CD14-positive monocyte (primary cell): ENCODE measurements at regions not wholly inside any gene's neighbourhood (a gene's known extent, or its start where the extent isn't known, plus 50 kb on each side); places are given as distances from the start of the nearest gene placed in this dataset.

Source experiments
- DNase-seq, 3 donors: peaks; one replicate each; pipeline ENCODE4 v3.0.0-alpha.2; 2011 to 2022
- H2AFZ ChIP-seq: 2 replicates; pipeline ENCODE4 v1.6.0; 2012; ENCODE audit warnings: mild to moderate bottlenecking, low read depth, low read length, inconsistent platforms; ENCODE audit not compliant: insufficient read depth, poor library complexity, severe bottlenecking
- H3K27ac ChIP-seq, 2 donors: 1 replicate in 1 of 2; 2 replicates in 1 of 2; pipeline ENCODE4 v1.5.1; 2012 to 2013; ENCODE audit warnings: low read length in 2 of 2, control low read depth in 1 of 2, inconsistent platforms in 1 of 2, low read depth in 1 of 2, mild to moderate bottlenecking in 1 of 2
- H3K27me3 ChIP-seq, 2 donors: one replicate each; pipeline versions ENCODE4 v1.6.0 to v1.6.1; 2011 to 2013; ENCODE audit warnings: low read length in 2 of 2; ENCODE audit not compliant: control insufficient read depth in 2 of 2, insufficient read depth in 2 of 2
- H3K36me3 ChIP-seq, 2 donors: replicated peaks in 1 of 2; 1 replicate in 1 of 2; 2 replicates in 1 of 2; pipeline versions ENCODE4 v1.5.1 to v1.6.1; 2012 to 2013; ENCODE audit warnings: low read length in 2 of 2, control low read depth in 1 of 2, inconsistent platforms in 1 of 2, mild to moderate bottlenecking in 1 of 2; ENCODE audit not compliant: insufficient read depth in 2 of 2, control insufficient read depth in 1 of 2
- H3K4me1 ChIP-seq, 2 donors: 1 replicate in 1 of 2; 2 replicates in 1 of 2; pipeline versions ENCODE4 v1.5.1 to v1.6.1; 2012 to 2013; ENCODE audit warnings: low read length in 2 of 2, control low read depth in 1 of 2, inconsistent platforms in 1 of 2, mild to moderate bottlenecking in 1 of 2, moderate library complexity in 1 of 2; ENCODE audit not compliant: insufficient read depth in 2 of 2, control insufficient read depth in 1 of 2
- H3K4me2 ChIP-seq: replicated peaks from 2 replicates; pipeline ENCODE3; 2012; ENCODE audit warnings: low read length, moderate library complexity, mild to moderate bottlenecking; ENCODE audit not compliant: poor library complexity, severe bottlenecking; ENCODE audit errors: extremely low read depth
- H3K4me3 ChIP-seq, 3 experiments: fragments of 200-600 bp in 1 of 3; sonication (generic) in 1 of 3; replicated peaks in 1 of 3; 1 replicate in 2 of 3; 2 replicates in 1 of 3; pipeline ENCODE4 v1.5.1; 2011 to 2013; ENCODE audit warnings: low read length in 3 of 3, mild to moderate bottlenecking in 3 of 3, control low read depth in 2 of 3, low read depth in 2 of 3, inconsistent platforms in 1 of 3, moderate library complexity in 1 of 3
- H3K79me2 ChIP-seq: 2 replicates; pipeline ENCODE4 v1.6.0; 2012; ENCODE audit warnings: mild to moderate bottlenecking, control low read depth, inconsistent platforms, low read length, moderate library complexity; ENCODE audit not compliant: insufficient read depth
- H3K9ac ChIP-seq: 2 replicates; pipeline ENCODE4 v1.6.0; 2017; ENCODE audit warnings: low read length, mild to moderate bottlenecking; ENCODE audit not compliant: insufficient read depth, poor library complexity, severe bottlenecking
- H3K9me3 ChIP-seq, 2 donors: replicated peaks in 1 of 2; 1 replicate in 1 of 2; 2 replicates in 1 of 2; pipeline versions ENCODE4 v1.5.1 to v1.6.1; 2012 to 2013; ENCODE audit warnings: low read length in 2 of 2, control low read depth in 1 of 2; ENCODE audit not compliant: control insufficient read depth in 1 of 2, insufficient read depth in 1 of 2
- H4K20me1 ChIP-seq: 2 replicates; pipeline ENCODE4 v1.6.0; 2012; ENCODE audit warnings: mild to moderate bottlenecking, low read length, control low read depth, moderate library complexity; ENCODE audit not compliant: insufficient read depth
- H3K27ac Mint-ChIP-seq, 7 donors: one replicate each; pipeline ENCODE4 v1.8.0; 2020; ENCODE audit warnings: mild to moderate bottlenecking in 7 of 7, mixed read lengths in 7 of 7, moderate library complexity in 6 of 7, inconsistent platforms in 2 of 7
- H3K27me3 Mint-ChIP-seq, 3 donors: one replicate each; pipeline ENCODE4 v1.8.0; 2021 to 2022; ENCODE audit warnings: low read depth in 3 of 3, mild to moderate bottlenecking in 3 of 3, mixed read lengths in 3 of 3, moderate library complexity in 3 of 3, inconsistent platforms in 1 of 3
- H3K36me3 Mint-ChIP-seq, 2 donors: one replicate each; pipeline ENCODE4 v1.8.0; 2020; ENCODE audit warnings: mixed read lengths in 2 of 2, inconsistent platforms in 1 of 2, mild to moderate bottlenecking in 1 of 2
- H3K4me1 Mint-ChIP-seq: one replicate; pipeline ENCODE4 v1.8.0; 2020; ENCODE audit warnings: mild to moderate bottlenecking, mixed read lengths
- H3K4me3 Mint-ChIP-seq, 2 donors: one replicate each; pipeline ENCODE4 v1.8.0; 2020; ENCODE audit warnings: mild to moderate bottlenecking in 2 of 2, mixed read lengths in 2 of 2, moderate library complexity in 1 of 2
- H3K9me3 Mint-ChIP-seq, 7 donors: one replicate each; pipeline ENCODE4 v1.8.0; 2020 to 2022; ENCODE audit warnings: mixed read lengths in 7 of 7, mild to moderate bottlenecking in 6 of 7, moderate library complexity in 6 of 7, inconsistent platforms in 2 of 7
- CTCF ChIP-seq: fragments of 200-600 bp; IDR thresholded peaks from one replicate; pipeline ENCODE4 v1.8.0; 2022; ENCODE audit warnings: antibody characterized with exemption, mild to moderate bottlenecking
- WGBS: methylation state at CpG from one replicate; pipeline ENCODE4 v1.1.5; 2013; ENCODE audit warnings: missing lambda C conversion rate; ENCODE audit not compliant: insufficient coverage; 5-methylcytosine and 5-hydroxymethylcytosine counted together
- intact Hi-C, 2 donors: fragments of 100-400 bp; cut with micrococcal nuclease; formaldehyde crosslinking; loops; one replicate each; pipeline versions ENCODE4 v1.15.0 to v1.15.1; 2023

- H3K4me1 Mint-ChIP-seq = no peaks in the 10 kb centered on the region
- H3K36me3 ChIP-seq = no peaks in the 10 kb centered on the region
- H3K4me2 ChIP-seq = no peak overlapping the region
- H3K27me3 ChIP-seq = no peaks in the 10 kb centered on the region
- 96% methylated on average over 4 of the region's 4 CpGs for WGBS
- H3K27me3 Mint-ChIP-seq = peaks cover 2 to 5% (median 2%) of the 10 kb centered on the region in 3 donors
- no peaks in the 10 kb centered on the region for H3K79me2 ChIP-seq
- no peak overlapping the region for H3K27ac ChIP-seq
- no peaks in the 10 kb centered on the region for H3K9me3 ChIP-seq
- no peak overlapping the region for H3K27ac Mint-ChIP-seq
- no peaks in the 10 kb centered on the region for H3K9me3 Mint-ChIP-seq
- H3K4me3 Mint-ChIP-seq = no peak overlapping the region
- H3K36me3 Mint-ChIP-seq = no peaks in the 10 kb centered on the region
- no peak overlapping the region for H3K4me3 ChIP-seq
- H3K9ac ChIP-seq = no peak overlapping the region
- TF ChIP-seq CTCF = no peak
- intact Hi-C loops = no loop called here
- no peaks in the 10 kb centered on the region for H3K4me1 ChIP-seq
- H4K20me1 ChIP-seq = no peaks in the 10 kb centered on the region
- no peak for DNase-seq
- H2AFZ ChIP-seq = no peak overlapping the region
Observed at GRCh38 chr10:32146166-32146565, 89.9 kb upstream of the KIF5B start.

GRCh38 chr10:32144817-32145688, 88.8 kb upstream of the KIF5B start:
- no peak overlapping the region for H3K4me3 ChIP-seq
- DNase-seq = no peak
- intact Hi-C loops = no loop called here
- 96% methylated on average over 4 of the region's 10 CpGs for WGBS
- H3K9me3 ChIP-seq = no peaks in the 10 kb centered on the region
- no peak overlapping the region for H3K4me2 ChIP-seq
- no peaks in the 10 kb centered on the region for H3K9me3 Mint-ChIP-seq
- H3K36me3 ChIP-seq = no peaks in the 10 kb centered on the region
- H2AFZ ChIP-seq = no peak overlapping the region
- TF ChIP-seq CTCF = no peak
- peaks cover 0 to 2% (median 2%) of the 10 kb centered on the region in 3 donors for H3K27me3 Mint-ChIP-seq
- H3K27ac ChIP-seq = no peak overlapping the region
- H3K9ac ChIP-seq = no peak overlapping the region
- H3K4me3 Mint-ChIP-seq = no peak overlapping the region
- no peak overlapping the region for H3K27ac Mint-ChIP-seq
- no peaks in the 10 kb centered on the region for H3K79me2 ChIP-seq
- H3K4me1 ChIP-seq = peaks cover 2 to 3% of the 10 kb centered on the region in 2 donors
- no peaks in the 10 kb centered on the region for H3K27me3 ChIP-seq
- H3K36me3 Mint-ChIP-seq = no peaks in the 10 kb centered on the region
- H3K4me1 Mint-ChIP-seq = peaks cover 2% of the 10 kb centered on the region
- H4K20me1 ChIP-seq = no peaks in the 10 kb centered on the region
